NCI-H1436 (cell line): ENCODE measurements at regions not wholly inside any gene's neighbourhood (a gene's known extent, or its start where the extent isn't known, plus 50 kb on each side); places are given as distances from the start of the nearest gene placed in this dataset.

Experiments used
- DNase-seq: peaks from one replicate; lab custom pipeline; 2025; lab: John Stamatoyannopoulos, UW

GRCh38 chr6:133837801-133838349, 51.0 kb upstream of the TCF21 start:
- peak; percentile 68 for DNase-seq
